OCI-LY7 (cell line): ENCODE measurements at regions not wholly inside any gene's neighbourhood (a gene's known extent, or its start where the extent isn't known, plus 50 kb on each side); places are given as distances from the start of the nearest gene placed in this dataset.
A peak's percentile ranks its signal among the peaks of the same experiment; 100 is the strongest.

ENCODE experiments used
- BruUV-seq: library from RNA; stranded (reverse); fragments of 400-500 nt; replicated peaks from 2 replicates; lab custom pipeline; 2021; lab: Mats Ljungman, UMichigan
- CTCF ChIA-PET: fragments of 300-600 bp; sonication (Branson Sonifier 250); formaldehyde crosslinking; loops from one replicate; lab custom pipeline; 2022; ENCODE audit warnings: antibody characterized with exemption; ENCODE audit not compliant: unreplicated experiment; lab: Charles Lee
- POLR2A ChIA-PET: fragments of 300-600 bp; sonication (Branson Sonifier 250); formaldehyde crosslinking; loops from one replicate; lab custom pipeline; 2022; ENCODE audit warnings: antibody characterized with exemption; lab: Charles Lee
- DNase-seq: peaks from one replicate; pipeline ENCODE4 v3.0.0-alpha.2; 2015; ENCODE audit warnings: low spot score
- H2AFZ ChIP-seq: fragments of 200-600 bp; sonication (generic), shearing (Covaris generic); 2 replicates; pipeline ENCODE4 v1.6.1; 2014; ENCODE audit warnings: mild to moderate bottlenecking, antibody characterized with exemption, low read length, moderate library complexity
- H3K27ac ChIP-seq: fragments of 200-600 bp; sonication (generic); 2 replicates; pipeline ENCODE4 v1.5.1; 2014; ENCODE audit warnings: mixed run types, low read depth, mild to moderate bottlenecking, moderate library complexity, low read length, inconsistent platforms; ENCODE audit not compliant: poor library complexity, severe bottlenecking
- H3K36me3 ChIP-seq: fragments of 200-600 bp; sonication (generic); 2 replicates; pipeline ENCODE4 v1.6.1; 2014; ENCODE audit warnings: mild to moderate bottlenecking, antibody characterized with exemption, low read length, moderate library complexity, mixed read lengths; ENCODE audit not compliant: insufficient read depth
- H3K4me1 ChIP-seq: fragments of 200-600 bp; sonication (generic); 2 replicates; pipeline ENCODE4 v1.5.1; 2014; ENCODE audit warnings: mild to moderate bottlenecking, low read length; ENCODE audit not compliant: insufficient read depth, poor library complexity, severe bottlenecking
- H3K4me2 ChIP-seq: fragments of 200-600 bp; sonication (generic); 2 replicates; pipeline ENCODE4 v1.6.1; 2014; ENCODE audit warnings: mild to moderate bottlenecking, low read length
- H3K4me3 ChIP-seq: fragments of 200-600 bp; sonication (generic); 2 replicates; pipeline ENCODE4 v1.5.1; 2014; ENCODE audit warnings: mild to moderate bottlenecking, low read depth, low read length; ENCODE audit not compliant: poor library complexity, severe bottlenecking
- H3K79me2 ChIP-seq: fragments of 200-600 bp; sonication (generic); 2 replicates; pipeline ENCODE4 v1.6.1; 2016; ENCODE audit warnings: low read depth, mild to moderate bottlenecking, low read length, moderate library complexity, mixed read lengths; ENCODE audit not compliant: insufficient read depth
- H3K9me2 ChIP-seq: fragments of 200-600 bp; sonication (generic); 2 replicates; pipeline ENCODE4 v1.6.1; 2016; ENCODE audit warnings: mild to moderate bottlenecking, low read length, mixed read lengths; ENCODE audit not compliant: insufficient read depth
- H3K9me3 ChIP-seq: fragments of 200-600 bp; sonication (generic); 2 replicates; pipeline ENCODE4 v1.6.1; 2014; ENCODE audit warnings: mild to moderate bottlenecking, mixed run types, low read length, mixed read lengths
- H4K20me1 ChIP-seq: fragments of 200-600 bp; sonication (generic); 2 replicates; pipeline ENCODE4 v1.6.1; 2014; ENCODE audit warnings: mild to moderate bottlenecking, antibody characterized with exemption, low read length, moderate library complexity, mixed read lengths; ENCODE audit not compliant: insufficient read depth
- EZH2phosphoT487 ChIP-seq: fragments of 200-600 bp; sonication (generic); IDR thresholded peaks from 2 replicates; pipeline ENCODE4 v1.6.1; 2018; ENCODE audit warnings: low read depth, borderline replicate concordance, mild to moderate bottlenecking, mixed run types, antibody characterized with exemption, low read length, moderate library complexity, mixed read lengths
- intact Hi-C: fragments of 100-400 bp; cut with micrococcal nuclease; formaldehyde crosslinking; loops from one replicate; pipeline ENCODE4 v1.10.0; 2022; ENCODE audit not compliant: unreplicated experiment
- TF ChIP-seq, protein P1 (sequence below): fragments of 200-600 bp; sonication (generic); conservative IDR thresholded peaks from 2 replicates; pipeline ENCODE4 v1.5.1; 2014; ENCODE audit warnings: mild to moderate bottlenecking, antibody characterized with exemption, low read length, moderate library complexity, mixed read lengths

DNA sequence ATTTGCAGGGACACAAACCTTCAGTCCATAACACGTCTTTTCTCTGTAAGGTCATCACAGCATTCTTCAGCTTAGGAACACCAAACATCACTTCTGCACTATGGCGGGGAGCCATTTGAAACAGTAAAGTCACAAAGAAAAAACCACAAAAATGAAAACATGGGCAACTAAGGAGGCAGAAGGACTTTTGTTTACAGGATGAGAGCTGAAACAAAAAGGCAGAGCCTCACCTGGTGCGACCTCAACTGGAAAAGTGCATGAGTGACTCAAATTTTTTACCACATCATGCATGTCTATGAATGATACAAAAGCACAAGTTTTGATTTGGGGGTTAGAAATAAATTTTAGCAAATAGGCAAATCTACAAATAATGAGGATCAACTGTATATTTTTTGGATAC lies 68.2 kb upstream of the TNFAIP3 start:
- ChIA-PET POLR2A (interaction anchor here (0.6 to 2.2 kb wide), 7 partner anchors 8 to 168 kb away, joined by 3 to 10 read pairs (median 4); no protein-coding TSS in a partner anchor), CTCF (interaction anchor here (1.0 to 1.2 kb wide), 3 partner anchors 12 to 70 kb away, joined by 3 to 4 read pairs (median 3); no protein-coding TSS in a partner anchor)
- Histone ChIP-seq H3K4me2 (no peak overlapping the region), H3K9me3 (no peaks in the 10 kb centered on the region), H3K27ac (no peak overlapping the region), H3K4me3 (no peak overlapping the region), H3K4me1 (peaks cover 6% of the 10 kb centered on the region), H3K9me2 (no peaks in the 10 kb centered on the region), H3K79me2 (no peaks in the 10 kb centered on the region), H2AFZ (no peak overlapping the region; the same call in 1 of the 2 replicates), H4K20me1 (no peaks in the 10 kb centered on the region), H3K36me3 (no peaks in the 10 kb centered on the region)
- intact Hi-C loops: no loop called here
- no TSS peak for BruUV-seq
- TF ChIP-seq, protein P1, sequence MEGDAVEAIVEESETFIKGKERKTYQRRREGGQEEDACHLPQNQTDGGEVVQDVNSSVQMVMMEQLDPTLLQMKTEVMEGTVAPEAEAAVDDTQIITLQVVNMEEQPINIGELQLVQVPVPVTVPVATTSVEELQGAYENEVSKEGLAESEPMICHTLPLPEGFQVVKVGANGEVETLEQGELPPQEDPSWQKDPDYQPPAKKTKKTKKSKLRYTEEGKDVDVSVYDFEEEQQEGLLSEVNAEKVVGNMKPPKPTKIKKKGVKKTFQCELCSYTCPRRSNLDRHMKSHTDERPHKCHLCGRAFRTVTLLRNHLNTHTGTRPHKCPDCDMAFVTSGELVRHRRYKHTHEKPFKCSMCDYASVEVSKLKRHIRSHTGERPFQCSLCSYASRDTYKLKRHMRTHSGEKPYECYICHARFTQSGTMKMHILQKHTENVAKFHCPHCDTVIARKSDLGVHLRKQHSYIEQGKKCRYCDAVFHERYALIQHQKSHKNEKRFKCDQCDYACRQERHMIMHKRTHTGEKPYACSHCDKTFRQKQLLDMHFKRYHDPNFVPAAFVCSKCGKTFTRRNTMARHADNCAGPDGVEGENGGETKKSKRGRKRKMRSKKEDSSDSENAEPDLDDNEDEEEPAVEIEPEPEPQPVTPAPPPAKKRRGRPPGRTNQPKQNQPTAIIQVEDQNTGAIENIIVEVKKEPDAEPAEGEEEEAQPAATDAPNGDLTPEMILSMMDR: no peak
- no peak for TF ChIP-seq EZH2phosphoT487
- DNase-seq: no peak

DNA sequence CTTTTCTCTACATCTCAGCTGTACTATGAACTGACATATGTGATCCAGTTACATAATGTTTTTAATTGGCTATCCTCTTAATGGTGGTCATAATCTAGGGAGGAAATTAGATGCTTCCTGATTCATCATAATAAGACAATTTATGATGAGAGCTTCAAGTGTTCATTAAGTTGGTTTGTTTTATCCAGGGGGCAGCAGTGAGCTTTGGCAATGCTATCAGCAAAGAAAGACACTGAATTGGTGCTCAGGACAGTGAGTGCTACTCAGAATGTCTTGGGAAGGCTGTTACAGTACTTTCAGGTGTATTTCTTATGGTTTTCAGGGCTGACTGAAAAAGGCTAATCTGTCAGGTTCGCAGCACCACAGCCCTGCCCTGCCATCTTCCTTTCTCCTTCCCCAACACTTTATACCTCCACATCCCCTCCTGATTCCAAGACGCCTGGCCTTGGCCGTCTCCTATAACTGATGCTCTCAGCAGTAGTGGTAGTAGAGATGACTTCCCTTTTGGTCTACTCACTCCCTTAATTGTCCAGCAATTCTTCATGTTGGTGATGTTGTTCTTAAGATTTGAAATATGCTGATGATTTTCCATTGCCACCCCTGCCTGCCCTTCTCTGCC lies 67.0 kb upstream of the TNFAIP3 start:
- Histone ChIP-seq H3K9me3 (no peaks in the 10 kb centered on the region), H3K4me3 (no peak overlapping the region), H3K9me2 (no peaks in the 10 kb centered on the region), H3K27ac (no peak overlapping the region), H4K20me1 (no peaks in the 10 kb centered on the region), H3K4me1 (no peaks in the 10 kb centered on the region), H3K36me3 (no peaks in the 10 kb centered on the region), H3K4me2 (no peak overlapping the region), H3K79me2 (no peaks in the 10 kb centered on the region), H2AFZ (no peak overlapping the region; the same call in 1 of the 2 replicates)
- POLR2A ChIA-PET: interaction anchor here (0.6 to 2.2 kb wide), 9 partner anchors 9 to 1368 kb away, joined by 3 to 10 read pairs (median 3); no protein-coding TSS in a partner anchor
- DNase-seq: peak; percentile 66
- intact Hi-C loops: loop anchor here (2.0 kb wide), 1 partner anchor 67 kb away; the partner anchor contains the start of gene TNFAIP3
- TF ChIP-seq EZH2phosphoT487: no peak
- TF ChIP-seq, protein P1: peak; percentile 84
- CTCF ChIA-PET: interaction anchor here (0.6 to 1.2 kb wide), 5 partner anchors 9 to 68 kb away, joined by 3 to 4 read pairs (median 3); partner anchors contain the start of gene TNFAIP3
- no TSS peak for BruUV-seq

DNA sequence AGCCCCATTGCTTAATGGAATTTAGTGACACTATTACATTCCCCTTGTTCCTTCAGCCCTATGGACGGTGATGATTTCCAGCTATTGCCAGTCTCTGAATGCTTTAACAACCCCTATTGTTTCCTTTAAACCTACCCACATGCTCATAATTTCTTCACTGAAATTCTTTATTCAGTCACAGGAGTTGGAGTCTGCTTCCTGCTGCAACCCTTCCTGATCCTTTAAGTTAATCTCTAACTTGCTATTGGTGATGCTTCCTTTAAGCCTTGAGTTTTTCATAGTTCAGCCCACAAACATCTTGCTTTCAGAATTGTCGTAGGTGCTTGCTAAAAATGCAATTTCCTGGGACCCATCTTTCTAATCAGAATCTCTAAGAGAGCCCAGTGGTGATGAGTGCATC lies 66.3 kb upstream of the TNFAIP3 start:
- CTCF ChIA-PET: no interaction called here
- no peak overlapping the region for H2AFZ ChIP-seq
- TF ChIP-seq, protein P1: no peak
- no peak for TF ChIP-seq EZH2phosphoT487

More for the DNA sequence above, 66.3 kb upstream of the TNFAIP3 start:
- Histone ChIP-seq H3K4me1 (no peaks in the 10 kb centered on the region), H4K20me1 (no peaks in the 10 kb centered on the region), H3K36me3 (no peaks in the 10 kb centered on the region), H3K9me2 (no peaks in the 10 kb centered on the region), H3K9me3 (no peaks in the 10 kb centered on the region), H3K4me2 (no peak overlapping the region), H3K27ac (no peak overlapping the region), H3K79me2 (no peaks in the 10 kb centered on the region), H3K4me3 (no peak overlapping the region)
- BruUV-seq: no TSS peak
- DNase-seq: no peak
- intact Hi-C loops: loop anchor here (2.0 kb wide), 1 partner anchor 66 kb away; the partner anchor contains the start of gene TNFAIP3
- POLR2A ChIA-PET: no interaction called here
